HCT116 (cell line): ENCODE measurements at regions not wholly inside any gene's neighbourhood (a gene's known extent, or its start where the extent isn't known, plus 50 kb on each side); places are given as distances from the start of the nearest gene placed in this dataset.

ENCODE experiments used
- ATAC-seq: fragments of 200-7000 bp; cut with Tn5 transposase; 2 replicates; pipeline ENCODE4 v1.9.1; 2020; ENCODE audit warnings: mild to moderate bottlenecking, moderate library complexity
- BruUV-seq: library from RNA; stranded (reverse); fragments of 400-500 nt; replicated peaks from 2 replicates; lab custom pipeline; 2021; lab: Mats Ljungman, UMichigan
- CTCF ChIA-PET: fragments of 300-600 bp; sonication (Branson Sonifier 250); formaldehyde crosslinking; loops from one replicate; lab custom pipeline; 2021; ENCODE audit warnings: antibody characterized with exemption; lab: Charles Lee
- POLR2A ChIA-PET: fragments of 300-600, 350-600 bp; sonication (Branson Sonifier 250); formaldehyde crosslinking; loops from one replicate; lab custom pipeline; 2021; ENCODE audit warnings: antibody characterized with exemption; lab: Charles Lee
- RAD21 ChIA-PET, 2 experiments: fragments of 300-600 bp; sonication (Branson Sonifier 250); formaldehyde crosslinking; loops; one replicate each; lab custom pipeline; 2023; ENCODE audit warnings: low total read pairs in 2 of 2; ENCODE audit not compliant: uncharacterized antibody in 2 of 2, unreplicated experiment in 2 of 2, low non-redundant PET in 1 of 2; lab: Charles Lee
- DNase-seq: peaks from one replicate; pipeline ENCODE4 v3.0.0-alpha.2; 2010; ENCODE audit warnings: low read depth, low spot score
- H2AFZ ChIP-seq: fragments of 200-600 bp; shearing (Covaris generic), sonication (generic); 2 replicates; pipeline ENCODE4 v1.6.1; 2017; ENCODE audit warnings: low read depth, mixed run types, mixed read lengths, antibody characterized with exemption, low read length; ENCODE audit not compliant: poor library complexity, severe bottlenecking
- H3K27ac ChIP-seq: 2 replicates; pipeline ENCODE4 v1.5.1; 2012; ENCODE audit warnings: low read depth, low read length
- H3K27me3 ChIP-seq: fragments of 200-600 bp; sonication (generic); 2 replicates; pipeline ENCODE4 v1.6.1; 2016; ENCODE audit warnings: mixed run types, low read length, mixed read lengths; ENCODE audit not compliant: insufficient read depth
- H3K36me3 ChIP-seq, 2 experiments: fragments of 200-500 bp in 1 of 2; fragments of 200-600 bp in 1 of 2; sonication (Bioruptor generic) in 1 of 2; sonication (generic) in 1 of 2; 2 replicates each; pipeline versions ENCODE4 v1.5.1 to v1.6.1; 2014 to 2016; ENCODE audit warnings: low read length in 2 of 2, inconsistent platforms in 1 of 2, mixed read lengths in 1 of 2, mixed run types in 1 of 2; ENCODE audit not compliant: insufficient read depth in 2 of 2, control insufficient read depth in 1 of 2
- H3K4me1 ChIP-seq, 2 experiments: fragments of 200-600 bp in 1 of 2; sonication (generic) in 1 of 2; 2 replicates each; pipeline versions ENCODE4 v1.5.1 to v1.6.1; 2012 to 2017; ENCODE audit warnings: low read length in 2 of 2, inconsistent platforms in 1 of 2, mild to moderate bottlenecking in 1 of 2, mixed read lengths in 1 of 2, mixed run types in 1 of 2, moderate library complexity in 1 of 2; ENCODE audit not compliant: insufficient read depth in 2 of 2, control insufficient read depth in 1 of 2
- H3K4me2 ChIP-seq: fragments of 200-600 bp; sonication (generic); 2 replicates; pipeline ENCODE4 v1.6.1; 2017; ENCODE audit warnings: mixed run types, low read length, mixed read lengths
- H3K4me3 ChIP-seq, 2 experiments: fragments of 200-600 bp in 1 of 2; sonication (generic) in 1 of 2; replicated peaks in 1 of 2; 2 replicates each; pipeline ENCODE4 v1.5.1; 2011 to 2016; ENCODE audit warnings: low read length in 2 of 2, control low read depth in 1 of 2, low read depth in 1 of 2, mild to moderate bottlenecking in 1 of 2, mixed read lengths in 1 of 2, mixed run types in 1 of 2
- H3K79me2 ChIP-seq: fragments of 200-600 bp; sonication (generic); 2 replicates; pipeline ENCODE4 v1.6.1; 2017; ENCODE audit warnings: mild to moderate bottlenecking, mixed run types, low read length, moderate library complexity, mixed read lengths; ENCODE audit not compliant: insufficient read depth
- H3K9ac ChIP-seq: fragments of 200-600 bp; sonication (generic); 2 replicates; pipeline ENCODE4 v1.6.1; 2016; ENCODE audit warnings: low read length, mixed read lengths
- H3K9me2 ChIP-seq: fragments of 200-600 bp; sonication (generic), shearing (Covaris generic); 2 replicates; pipeline ENCODE4 v1.6.1; 2017; ENCODE audit warnings: mixed run types, mild to moderate bottlenecking, moderate library complexity; ENCODE audit not compliant: insufficient read depth
- H3K9me3 ChIP-seq, 2 experiments: fragments of 200-500 bp in 1 of 2; fragments of 200-600 bp in 1 of 2; sonication (Bioruptor generic) in 1 of 2; sonication (generic) in 1 of 2; 2 replicates each; pipeline ENCODE4 v1.6.1; 2014 to 2017; ENCODE audit warnings: low read length in 2 of 2, mixed read lengths in 2 of 2, inconsistent platforms in 1 of 2, low read depth in 1 of 2, mild to moderate bottlenecking in 1 of 2, mixed run types in 1 of 2, moderate library complexity in 1 of 2; ENCODE audit not compliant: control insufficient read depth in 1 of 2, insufficient read depth in 1 of 2
- H4K20me1 ChIP-seq: fragments of 200-600 bp; sonication (generic), shearing (Covaris generic); 2 replicates; pipeline ENCODE4 v1.6.1; 2017; ENCODE audit warnings: mixed run types, mild to moderate bottlenecking, moderate library complexity; ENCODE audit not compliant: insufficient read depth
- ATF3 ChIP-seq: IDR thresholded peaks from 2 replicates; pipeline ENCODE4 v1.6.1; 2012
- CEBPB ChIP-seq: IDR thresholded peaks from 2 replicates; pipeline ENCODE4 v1.6.1; 2012; ENCODE audit warnings: low read depth
- ELF1 ChIP-seq: IDR thresholded peaks from 2 replicates; pipeline ENCODE4 v1.6.1; 2012; ENCODE audit warnings: low read depth, borderline replicate concordance
- EZH2 ChIP-seq: fragments of 200-600 bp; sonication (generic); IDR thresholded peaks from 2 replicates; pipeline ENCODE4 v1.6.1; 2017; ENCODE audit warnings: antibody characterized with exemption, mixed run types
- EZH2phosphoT487 ChIP-seq: fragments of 200-600 bp; IDR thresholded peaks from 2 replicates; pipeline ENCODE4 v1.6.1; 2018; ENCODE audit warnings: antibody characterized with exemption, borderline replicate concordance
- FOSL1 ChIP-seq: IDR thresholded peaks from 2 replicates; pipeline ENCODE4 v1.6.1; 2012; ENCODE audit warnings: low read depth
- JUND ChIP-seq: IDR thresholded peaks from 2 replicates; pipeline ENCODE4 v1.6.1; 2012
- POLR2AphosphoS5 ChIP-seq: IDR thresholded peaks from 2 replicates; pipeline ENCODE4 v1.6.1; 2011; ENCODE audit warnings: mild to moderate bottlenecking, low read depth, low read length, moderate library complexity
- REST ChIP-seq: IDR thresholded peaks from 2 replicates; pipeline ENCODE4 v1.6.1; 2012; ENCODE audit warnings: low read depth
- SP1 ChIP-seq: IDR thresholded peaks from 2 replicates; pipeline ENCODE4 v1.6.1; 2012; ENCODE audit warnings: low read depth
- SRF ChIP-seq: IDR thresholded peaks from 2 replicates; pipeline ENCODE4 v1.6.1; 2012; ENCODE audit warnings: low read depth
- YY1 ChIP-seq: IDR thresholded peaks from 2 replicates; pipeline ENCODE4 v1.6.1; 2011; ENCODE audit warnings: low read length, low read depth, moderate library complexity, mild to moderate bottlenecking; ENCODE audit not compliant: insufficient replicate concordance; ENCODE audit errors: extremely low read depth
- ZFX ChIP-seq: fragments of 450-650 bp; IDR thresholded peaks from 2 replicates; pipeline ENCODE4 v1.6.1; 2017
- ZNF274 ChIP-seq: fragments of 200-500 bp; sonication (Bioruptor generic); IDR thresholded peaks from 2 replicates; pipeline ENCODE4 v1.6.1; 2014; ENCODE audit warnings: mild to moderate bottlenecking, low read depth, low read length, inconsistent platforms
- intact Hi-C: fragments of 100-400 bp; cut with micrococcal nuclease; formaldehyde crosslinking; loops from 2 replicates; pipeline ENCODE4 v1.10.0; 2022
- TF ChIP-seq, protein P1 (sequence below), 3 experiments: fragments of 200-600 bp in 1 of 3; sonication (generic) in 1 of 3; IDR thresholded peaks in 2 of 3; conservative IDR thresholded peaks in 1 of 3; 2 replicates each; pipeline ENCODE4 v1.5.1; 2012 to 2017; ENCODE audit warnings: low read depth in 2 of 3, low read length in 2 of 3, antibody characterized with exemption in 1 of 3, borderline replicate concordance in 1 of 3, control low read depth in 1 of 3, mild to moderate bottlenecking in 1 of 3, mixed read lengths in 1 of 3, mixed run types in 1 of 3, moderate library complexity in 1 of 3; ENCODE audit not compliant: insufficient read depth in 1 of 3
- TF ChIP-seq, protein P2 (sequence below): IDR thresholded peaks from 2 replicates; pipeline ENCODE4 v1.6.1; 2011; ENCODE audit warnings: mild to moderate bottlenecking, low read length, moderate library complexity; ENCODE audit not compliant: insufficient replicate concordance; ENCODE audit errors: extremely low read depth

- Histone ChIP-seq H3K79me2 (no peaks in the 10 kb centered on the region), H3K36me3 (no peaks in the 10 kb centered on the region), H3K9me3 (no peaks in the 10 kb centered on the region), H3K27ac (no peak overlapping the region), H3K9ac (no peak overlapping the region), H3K9me2 (no peaks in the 10 kb centered on the region), H4K20me1 (no peaks in the 10 kb centered on the region), H3K27me3 (no peaks in the 10 kb centered on the region), H3K4me3 (no peak overlapping the region), H3K4me1 (no peaks in the 10 kb centered on the region), H2AFZ (no peak overlapping the region), H3K4me2 (no peak overlapping the region)
- TF ChIP-seq SRF (no peak), FOSL1 (no peak), SP1 (no peak), ELF1 (no peak), ZFX (no peak), YY1 (no peak), EZH2 (no peak), CEBPB (no peak), POLR2AphosphoS5 (no peak), JUND (no peak), ZNF274 (no peak), ATF3 (no peak), EZH2phosphoT487 (no peak), REST (no peak)
- TF ChIP-seq, protein P1, sequence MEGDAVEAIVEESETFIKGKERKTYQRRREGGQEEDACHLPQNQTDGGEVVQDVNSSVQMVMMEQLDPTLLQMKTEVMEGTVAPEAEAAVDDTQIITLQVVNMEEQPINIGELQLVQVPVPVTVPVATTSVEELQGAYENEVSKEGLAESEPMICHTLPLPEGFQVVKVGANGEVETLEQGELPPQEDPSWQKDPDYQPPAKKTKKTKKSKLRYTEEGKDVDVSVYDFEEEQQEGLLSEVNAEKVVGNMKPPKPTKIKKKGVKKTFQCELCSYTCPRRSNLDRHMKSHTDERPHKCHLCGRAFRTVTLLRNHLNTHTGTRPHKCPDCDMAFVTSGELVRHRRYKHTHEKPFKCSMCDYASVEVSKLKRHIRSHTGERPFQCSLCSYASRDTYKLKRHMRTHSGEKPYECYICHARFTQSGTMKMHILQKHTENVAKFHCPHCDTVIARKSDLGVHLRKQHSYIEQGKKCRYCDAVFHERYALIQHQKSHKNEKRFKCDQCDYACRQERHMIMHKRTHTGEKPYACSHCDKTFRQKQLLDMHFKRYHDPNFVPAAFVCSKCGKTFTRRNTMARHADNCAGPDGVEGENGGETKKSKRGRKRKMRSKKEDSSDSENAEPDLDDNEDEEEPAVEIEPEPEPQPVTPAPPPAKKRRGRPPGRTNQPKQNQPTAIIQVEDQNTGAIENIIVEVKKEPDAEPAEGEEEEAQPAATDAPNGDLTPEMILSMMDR (IDR thresholded peaks at IDR 0.05 in 2 of 3, conservative IDR thresholded peaks at IDR 0.05 in 1 of 3; ENCODE audit: borderline replicate concordance in 1 of 3, insufficient read depth in 1 of 3, low read depth in 2 of 3, low read length in 2 of 3) = no peak
- TF ChIP-seq, protein P2, sequence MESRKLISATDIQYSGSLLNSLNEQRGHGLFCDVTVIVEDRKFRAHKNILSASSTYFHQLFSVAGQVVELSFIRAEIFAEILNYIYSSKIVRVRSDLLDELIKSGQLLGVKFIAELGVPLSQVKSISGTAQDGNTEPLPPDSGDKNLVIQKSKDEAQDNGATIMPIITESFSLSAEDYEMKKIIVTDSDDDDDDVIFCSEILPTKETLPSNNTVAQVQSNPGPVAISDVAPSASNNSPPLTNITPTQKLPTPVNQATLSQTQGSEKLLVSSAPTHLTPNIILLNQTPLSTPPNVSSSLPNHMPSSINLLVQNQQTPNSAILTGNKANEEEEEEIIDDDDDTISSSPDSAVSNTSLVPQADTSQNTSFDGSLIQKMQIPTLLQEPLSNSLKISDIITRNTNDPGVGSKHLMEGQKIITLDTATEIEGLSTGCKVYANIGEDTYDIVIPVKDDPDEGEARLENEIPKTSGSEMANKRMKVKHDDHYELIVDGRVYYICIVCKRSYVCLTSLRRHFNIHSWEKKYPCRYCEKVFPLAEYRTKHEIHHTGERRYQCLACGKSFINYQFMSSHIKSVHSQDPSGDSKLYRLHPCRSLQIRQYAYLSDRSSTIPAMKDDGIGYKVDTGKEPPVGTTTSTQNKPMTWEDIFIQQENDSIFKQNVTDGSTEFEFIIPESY = no peak
- intact Hi-C loops = loop anchor here (5.0 kb wide), 1 partner anchor 412 kb away; no protein-coding TSS in a partner anchor
- no peak for ATAC-seq
- ChIA-PET POLR2A (no interaction called here), RAD21 (no interaction called here), CTCF (no interaction called here)
- BruUV-seq = no TSS peak
- no peak for DNase-seq
These were observed 264.5 kb downstream of the GPD2 start for GRCh38 chr2:156700681-156701080.
